Psoas muscle (tissue), 7 donors: ENCODE measurements at regions not wholly inside any gene's neighbourhood (a gene's known extent, or its start where the extent isn't known, plus 50 kb on each side); places are given as distances from the start of the nearest gene placed in this dataset.

Source experiments
- ATAC-seq, 4 donors: fragments of 200-7000 bp; cut with Tn5 transposase; one replicate each; pipeline ENCODE4 v1.9.1; 2020; ENCODE audit warnings: moderate library complexity in 3 of 4, mild to moderate bottlenecking in 2 of 4
- DNase-seq, 2 donors: peaks; one replicate each; pipeline ENCODE4 v3.0.0-alpha.2; 2020
- H3K27ac ChIP-seq: fragments of 200-600 bp; one replicate; pipeline ENCODE4 v1.8.0; 2022
- H3K27me3 ChIP-seq, 3 donors: fragments of 200-600 bp in 1 of 3; one replicate each; pipeline versions ENCODE4 v1.6.1 to v1.8.0; 2013 to 2022; ENCODE audit warnings: low read length in 2 of 3, mild to moderate bottlenecking in 2 of 3, moderate library complexity in 1 of 3; ENCODE audit not compliant: insufficient read depth in 3 of 3
- H3K36me3 ChIP-seq, 2 donors: fragments of 200-600 bp in 1 of 2; one replicate each; pipeline versions ENCODE4 v1.6.1 to v1.8.0; 2013 to 2022; ENCODE audit warnings: low read depth in 1 of 2, mild to moderate bottlenecking in 1 of 2, moderate library complexity in 1 of 2; ENCODE audit not compliant: insufficient read depth in 1 of 2
- H3K4me1 ChIP-seq: fragments of 200-600 bp; one replicate; pipeline ENCODE4 v1.8.0; 2022
- H3K4me3 ChIP-seq: fragments of 200-600 bp; one replicate; pipeline ENCODE4 v1.8.0; 2022; ENCODE audit warnings: mild to moderate bottlenecking
- H3K9me3 ChIP-seq: fragments of 200-600 bp; one replicate; pipeline ENCODE4 v1.8.0; 2022
- CTCF ChIP-seq: fragments of 200-600 bp; IDR thresholded peaks from one replicate; pipeline ENCODE4 v1.8.0; 2022; ENCODE audit warnings: antibody characterized with exemption
- WGBS, 3 donors: extraction: QIAGEN DNeasy Blood & Tissue Kit; methylation state at CpG; one replicate each; pipeline versions ENCODE4 v1.1.6 to v1.1.7; 2013; 5-methylcytosine and 5-hydroxymethylcytosine counted together
- intact Hi-C, 2 donors: fragments of 100-400 bp; cut with DNase I; formaldehyde crosslinking; loops; one replicate each; pipeline versions ENCODE4 v1.11.0 to v1.14.2; 2022
- donor health status: healthy with polysubstance abuse.
- donor health status: DM: no; HTN: no; CAD: no; lungs with moderate emphysema.
- donor health status: Bipolar disorder and iron deficiency.
- donor health status: healthy.
- donor health status: DM: yes; HTN: yes; CAD: no.
- donor health status: DM: no; HTN: no; CAD: no.
- donor health status: DM: yes; HTN: yes; CAD: no.

DNA sequence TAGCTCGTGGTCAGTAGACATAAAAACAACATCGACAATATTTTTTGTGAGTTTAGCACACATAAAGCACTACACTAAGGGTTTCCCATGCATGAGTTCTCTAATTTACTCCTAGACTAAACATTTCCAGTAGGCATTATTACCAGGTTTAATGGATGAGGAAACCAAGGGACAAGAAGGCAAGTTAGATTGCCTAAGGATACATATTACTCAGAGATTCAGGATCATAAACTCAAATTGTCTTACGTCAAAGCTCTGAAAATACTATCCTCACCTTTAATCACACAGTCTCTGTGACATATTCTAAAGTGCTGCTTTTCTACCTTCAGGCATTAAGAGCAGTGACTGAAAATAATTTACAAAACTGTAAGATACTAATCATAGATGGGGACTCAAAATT is 655.3 kb downstream of the SLC16A7 start:
- DNase-seq: no peak
- no peak for TF ChIP-seq CTCF
- H3K36me3 ChIP-seq: no peaks in the 10 kb centered on the region
- H3K4me3 ChIP-seq: no peak overlapping the region
- no peaks in the 10 kb centered on the region for H3K27me3 ChIP-seq
- no peak overlapping the region for H3K27ac ChIP-seq
- 31 to 66% (median 49%) methylated on average over 3 of the region's 3 CpGs for WGBS, 3 donors
- ATAC-seq: no peak
- intact Hi-C loops: no loop called here
- no peaks in the 10 kb centered on the region for H3K9me3 ChIP-seq
- H3K4me1 ChIP-seq: no peaks in the 10 kb centered on the region

- H3K4me3 ChIP-seq: no peak overlapping the region
- DNase-seq (no peak), ATAC-seq (no peak)
- no peaks in the 10 kb centered on the region for H3K36me3 ChIP-seq
- intact Hi-C loops: no loop called here
- no peaks in the 10 kb centered on the region for H3K27me3 ChIP-seq
- no peak overlapping the region for H3K27ac ChIP-seq
- 66 to 72% (median 67%) methylated on average over 7 of the region's 7 CpGs for WGBS, 3 donors
- H3K4me1 ChIP-seq: no peaks in the 10 kb centered on the region
- no peak for TF ChIP-seq CTCF
- no peaks in the 10 kb centered on the region for H3K9me3 ChIP-seq
Measured at GRCh38 chr12:60252359-60253096, 656.7 kb downstream of the SLC16A7 start.

GRCh38 chr12:60255044-60255443 is 659.2 kb downstream of the SLC16A7 start:
- Histone ChIP-seq H3K9me3 (no peaks in the 10 kb centered on the region), H3K27ac (no peak overlapping the region), H3K27me3 (no peaks in the 10 kb centered on the region), H3K4me1 (no peaks in the 10 kb centered on the region), H3K4me3 (no peak overlapping the region), H3K36me3 (no peaks in the 10 kb centered on the region)
- ATAC-seq (no peak), DNase-seq (no peak)
- intact Hi-C loops: no loop called here
- no peak for TF ChIP-seq CTCF
- 89 to 95% (median 93%) methylated on average over 1 of the region's 1 CpG for WGBS, 3 donors

DNA sequence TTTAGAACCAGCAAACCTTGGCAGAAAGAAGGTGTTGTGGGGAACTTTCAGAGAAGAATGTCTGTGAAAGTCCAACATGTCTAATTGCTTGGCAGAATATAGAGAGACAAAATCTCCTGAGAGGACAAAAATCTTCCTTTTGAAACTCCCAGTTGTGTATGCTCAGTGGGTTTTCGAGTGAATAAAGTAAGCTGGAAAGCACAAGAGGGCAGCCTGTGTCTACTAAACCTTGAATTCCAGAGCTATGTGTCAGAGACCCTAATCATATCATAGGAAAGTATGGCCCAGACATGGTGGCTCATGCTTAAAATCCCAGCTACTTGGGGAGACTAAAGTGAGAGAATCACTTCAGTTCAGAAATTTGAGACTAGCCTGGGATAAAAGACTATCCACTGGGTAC is 661.2 kb downstream of the SLC16A7 start:
- no peak overlapping the region for H3K4me3 ChIP-seq
- no peak for ATAC-seq
- no peaks in the 10 kb centered on the region for H3K9me3 ChIP-seq
- no peak for DNase-seq
- H3K36me3 ChIP-seq: no peaks in the 10 kb centered on the region
- no peaks in the 10 kb centered on the region for H3K4me1 ChIP-seq
- WGBS, 3 donors: 36 to 56% (median 52%) methylated on average over 1 of the region's 1 CpG
- no peak overlapping the region for H3K27ac ChIP-seq
- intact Hi-C loops: no loop called here
- no peaks in the 10 kb centered on the region for H3K27me3 ChIP-seq
- TF ChIP-seq CTCF: no peak

DNA sequence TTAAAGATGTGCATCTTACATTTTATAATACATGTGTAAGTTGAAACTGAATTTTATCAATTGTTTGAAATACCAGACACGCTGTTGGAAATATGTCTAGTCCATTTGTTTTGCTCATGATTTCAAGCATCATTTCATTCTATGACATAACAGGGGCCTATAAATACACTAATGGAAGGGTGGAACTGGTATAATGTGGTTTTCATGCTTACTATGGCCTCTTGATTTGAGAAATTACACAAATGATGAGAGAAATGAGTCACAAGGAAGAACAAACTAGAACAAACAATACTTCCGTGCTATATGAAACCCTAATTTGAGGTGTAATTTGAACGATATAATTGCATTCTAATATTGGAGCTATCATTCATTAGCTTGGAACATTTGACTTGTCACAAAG is 663.4 kb downstream of the SLC16A7 start:
- no peak for DNase-seq

More for the DNA sequence above, 663.4 kb downstream of the SLC16A7 start:
- Histone ChIP-seq H3K27me3 (no peaks in the 10 kb centered on the region), H3K27ac (no peak overlapping the region), H3K4me3 (no peak overlapping the region), H3K36me3 (no peaks in the 10 kb centered on the region), H3K4me1 (no peaks in the 10 kb centered on the region), H3K9me3 (no peaks in the 10 kb centered on the region)
- no peak for ATAC-seq
- intact Hi-C loops: no loop called here
- no peak for TF ChIP-seq CTCF
- WGBS, 3 donors: 81 to 84% (median 83%) methylated on average over 3 of the region's 3 CpGs
